Muscle layer of colon (tissue), 2 donors: ENCODE measurements at regions not wholly inside any gene's neighbourhood (a gene's known extent, or its start where the extent isn't known, plus 50 kb on each side); places are given as distances from the start of the nearest gene placed in this dataset.

Source experiments
- H3K27ac ChIP-seq: one replicate; pipeline ENCODE4 v1.7.0; 2013; ENCODE audit warnings: low read depth, mild to moderate bottlenecking, low read length, moderate library complexity
- H3K27me3 ChIP-seq, 2 donors: one replicate each; pipeline ENCODE4 v1.7.0; 2013; ENCODE audit warnings: low read length in 2 of 2, mild to moderate bottlenecking in 2 of 2; ENCODE audit not compliant: insufficient read depth in 2 of 2, control insufficient read depth in 1 of 2
- H3K36me3 ChIP-seq: one replicate; pipeline ENCODE4 v1.7.0; 2013; ENCODE audit warnings: mild to moderate bottlenecking, low read length; ENCODE audit not compliant: insufficient read depth
- H3K4me1 ChIP-seq: one replicate; pipeline ENCODE4 v1.7.0; 2013; ENCODE audit warnings: mild to moderate bottlenecking, low read length; ENCODE audit not compliant: insufficient read depth
- H3K4me3 ChIP-seq, 2 donors: one replicate each; pipeline ENCODE4 v1.7.0; 2013; ENCODE audit warnings: low read length in 2 of 2, low read depth in 1 of 2, mild to moderate bottlenecking in 1 of 2, moderate library complexity in 1 of 2
- H3K9ac ChIP-seq: one replicate; pipeline ENCODE4 v1.7.0; 2013; ENCODE audit warnings: low read length
- H3K9me3 ChIP-seq: one replicate; pipeline ENCODE4 v1.7.0; 2013; ENCODE audit warnings: mild to moderate bottlenecking, low read length
- donor health status: abdominal sarcoma.
- donor health status: Adenocarcinoma of cecum.

DNA sequence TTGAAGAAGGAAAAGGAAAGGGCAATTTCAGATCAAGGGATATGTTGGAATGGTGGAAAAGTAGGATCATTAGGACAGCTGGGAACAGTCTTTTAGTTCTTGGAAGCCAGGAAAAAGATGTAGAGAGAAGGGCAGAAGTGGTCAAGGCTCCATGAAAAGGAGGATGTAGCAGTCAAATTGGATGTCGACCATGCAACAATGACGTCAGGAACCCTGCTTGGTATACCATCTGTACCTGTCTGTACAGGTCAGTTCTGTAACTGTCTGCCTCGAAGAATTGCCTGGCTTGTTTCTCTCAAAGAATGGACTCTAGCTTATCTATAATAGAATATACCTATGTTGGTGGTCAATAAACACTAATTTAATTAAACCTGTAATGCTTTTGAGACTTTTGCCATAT lies 157.8 kb upstream of the SGO1 start:
- no peak overlapping the region for H3K4me3 ChIP-seq
- H3K9ac ChIP-seq: no peak overlapping the region
- no peaks in the 10 kb centered on the region for H3K36me3 ChIP-seq
- H3K27ac ChIP-seq: no peak overlapping the region
- no peaks in the 10 kb centered on the region for H3K27me3 ChIP-seq
- no peaks in the 10 kb centered on the region for H3K9me3 ChIP-seq
- H3K4me1 ChIP-seq: no peaks in the 10 kb centered on the region

DNA sequence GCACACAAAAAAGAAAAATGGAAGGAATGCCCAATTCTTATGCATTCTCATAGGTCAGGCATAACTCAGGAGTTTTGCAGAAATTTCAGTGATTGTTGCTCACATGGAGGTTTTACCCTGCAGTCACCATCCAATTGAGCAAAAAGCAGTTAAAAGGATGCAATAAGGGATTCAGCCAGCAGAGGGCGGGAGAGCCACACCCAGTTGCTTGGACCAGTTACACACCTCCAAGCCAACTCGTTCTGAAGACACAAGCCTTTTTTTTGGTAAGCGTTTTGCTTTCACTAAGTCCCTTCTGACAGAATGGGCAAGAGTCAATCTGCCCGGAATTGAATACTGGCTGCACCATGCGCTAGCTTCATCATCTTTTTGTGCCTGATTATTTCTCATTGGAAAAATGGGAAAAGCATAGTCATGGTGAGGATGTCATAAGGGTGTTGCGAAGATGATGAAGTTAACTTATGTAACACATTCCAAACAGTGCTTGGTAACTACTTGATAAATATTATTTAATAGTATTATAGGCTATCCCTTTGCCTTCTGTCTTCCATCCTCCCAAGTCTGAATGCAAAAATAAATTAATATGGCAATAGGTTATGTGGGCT lies 154.4 kb upstream of the SGO1 start:
- Histone ChIP-seq H3K27me3 (no peaks in the 10 kb centered on the region), H3K27ac (no peak overlapping the region), H3K9ac (no peak overlapping the region), H3K4me3 (no peak overlapping the region), H3K36me3 (no peaks in the 10 kb centered on the region), H3K9me3 (no peaks in the 10 kb centered on the region), H3K4me1 (no peaks in the 10 kb centered on the region)

DNA sequence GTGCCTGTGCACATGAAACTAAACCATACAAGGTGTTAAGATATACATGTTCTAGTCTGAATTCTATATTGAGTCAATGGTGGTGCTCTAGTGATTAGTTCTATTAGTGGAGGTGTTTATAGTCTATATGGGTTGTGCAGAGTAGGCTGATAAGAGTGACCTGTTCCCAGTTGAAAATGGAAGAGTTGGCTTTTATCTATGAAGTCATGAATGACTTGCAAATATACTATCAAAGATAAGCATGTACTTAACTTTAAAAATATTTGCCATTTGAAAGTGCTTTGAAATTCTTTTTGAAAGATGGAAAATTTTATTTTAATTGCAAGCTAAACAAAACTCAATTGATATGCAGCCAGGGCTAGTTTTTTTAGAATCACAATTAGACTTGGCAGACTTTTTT lies 150.6 kb upstream of the SGO1 start:
- H3K4me1 ChIP-seq: no peaks in the 10 kb centered on the region
- H3K27me3 ChIP-seq: no peaks in the 10 kb centered on the region
- no peak overlapping the region for H3K4me3 ChIP-seq
- H3K9me3 ChIP-seq: no peaks in the 10 kb centered on the region
- no peak overlapping the region for H3K27ac ChIP-seq
- H3K36me3 ChIP-seq: no peaks in the 10 kb centered on the region
- no peak overlapping the region for H3K9ac ChIP-seq

DNA sequence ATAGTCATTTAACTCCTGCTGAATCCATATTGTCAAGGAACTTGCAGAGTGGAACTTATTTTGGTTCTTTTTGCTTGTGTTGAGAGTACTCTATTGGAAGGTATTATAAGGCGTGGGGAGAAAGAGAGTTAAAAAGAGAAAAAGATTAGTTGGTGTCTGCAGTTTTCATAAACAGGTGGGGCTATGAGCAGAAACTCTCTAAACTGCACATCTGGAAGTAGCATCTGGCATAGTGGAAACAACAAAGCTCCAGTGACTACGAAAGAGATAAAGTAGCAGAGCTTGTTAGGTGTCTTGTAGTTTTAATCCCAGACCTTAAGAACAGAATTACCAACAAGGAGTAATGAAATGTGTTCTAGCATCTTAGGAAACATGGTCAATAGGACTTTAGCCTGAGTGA lies 148.8 kb upstream of the SGO1 start:
- no peaks in the 10 kb centered on the region for H3K36me3 ChIP-seq
- H3K9me3 ChIP-seq: no peaks in the 10 kb centered on the region
- H3K27me3 ChIP-seq: no peaks in the 10 kb centered on the region
- no peak overlapping the region for H3K4me3 ChIP-seq
- H3K27ac ChIP-seq: no peak overlapping the region
- H3K4me1 ChIP-seq: no peaks in the 10 kb centered on the region
- H3K9ac ChIP-seq: no peak overlapping the region

DNA sequence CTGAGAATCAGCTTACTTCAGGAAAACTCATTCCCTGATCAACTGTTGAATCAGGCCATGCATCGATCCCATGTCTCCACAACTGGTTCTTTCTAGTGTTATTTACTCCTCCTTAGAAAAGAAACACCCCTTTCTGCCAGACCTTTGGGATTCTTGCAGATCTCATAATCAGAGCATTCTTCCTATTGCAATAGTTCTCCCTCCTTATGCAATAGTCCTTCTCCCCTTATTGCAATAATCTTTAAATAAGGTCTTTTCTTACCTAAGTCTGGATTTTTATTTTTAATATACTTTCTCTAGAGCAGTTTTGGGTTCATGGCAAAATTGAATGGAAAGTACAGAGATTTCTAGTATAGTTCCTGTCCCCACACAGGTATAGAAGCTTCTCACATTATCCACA lies 141.9 kb upstream of the SGO1 start:
- Histone ChIP-seq H3K36me3 (no peaks in the 10 kb centered on the region), H3K27me3 (no peaks in the 10 kb centered on the region), H3K27ac (no peak overlapping the region), H3K9me3 (no peaks in the 10 kb centered on the region), H3K4me3 (no peak overlapping the region), H3K4me1 (no peaks in the 10 kb centered on the region), H3K9ac (no peak overlapping the region)

DNA sequence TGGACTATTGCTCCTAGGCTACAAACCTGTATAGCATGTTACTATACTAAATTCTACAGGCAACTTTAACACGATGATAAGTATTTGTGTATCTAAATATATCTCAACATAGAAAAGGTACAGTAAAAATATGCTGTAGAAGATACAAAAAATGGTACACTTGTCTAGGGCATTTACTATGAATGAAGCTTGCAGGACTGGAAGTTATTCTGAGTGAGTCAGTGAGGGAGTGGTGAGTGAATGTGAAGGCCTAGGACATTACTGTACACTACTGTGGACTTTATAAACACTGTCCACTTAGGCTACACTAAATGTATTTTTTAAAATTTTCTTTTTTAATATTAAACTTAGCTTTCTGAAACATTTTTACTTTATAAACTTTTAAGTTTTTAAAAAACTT lies 140.5 kb upstream of the SGO1 start:
- no peaks in the 10 kb centered on the region for H3K27me3 ChIP-seq
- no peak overlapping the region for H3K4me3 ChIP-seq
- no peak overlapping the region for H3K9ac ChIP-seq
- H3K27ac ChIP-seq: no peak overlapping the region
- no peaks in the 10 kb centered on the region for H3K36me3 ChIP-seq
- H3K9me3 ChIP-seq: no peaks in the 10 kb centered on the region
- H3K4me1 ChIP-seq: no peaks in the 10 kb centered on the region

DNA sequence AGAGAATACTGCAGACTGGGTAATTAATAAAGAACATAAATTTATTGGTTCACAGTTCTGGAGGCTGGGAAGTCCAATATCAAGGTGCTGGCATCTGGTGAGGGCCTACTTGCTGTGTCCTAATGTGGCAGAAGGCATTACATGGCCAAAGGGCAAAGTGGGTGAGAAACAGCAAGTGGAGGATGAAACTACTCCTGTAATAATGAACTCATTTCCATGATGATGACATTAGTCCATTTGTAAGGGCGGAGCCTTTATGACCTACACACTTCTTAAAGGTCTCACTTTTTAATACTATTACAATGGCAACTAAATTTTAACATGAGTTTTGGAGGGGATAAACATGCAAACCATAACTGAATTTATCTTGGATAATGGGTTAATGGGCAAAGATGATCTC lies 139.6 kb upstream of the SGO1 start:
- H3K36me3 ChIP-seq: no peaks in the 10 kb centered on the region
- no peak overlapping the region for H3K4me3 ChIP-seq
- H3K4me1 ChIP-seq: peaks cover 7% of the 10 kb centered on the region
- no peak overlapping the region for H3K9ac ChIP-seq
- H3K27ac ChIP-seq: no peak overlapping the region
- no peaks in the 10 kb centered on the region for H3K27me3 ChIP-seq
- H3K9me3 ChIP-seq: no peaks in the 10 kb centered on the region

DNA sequence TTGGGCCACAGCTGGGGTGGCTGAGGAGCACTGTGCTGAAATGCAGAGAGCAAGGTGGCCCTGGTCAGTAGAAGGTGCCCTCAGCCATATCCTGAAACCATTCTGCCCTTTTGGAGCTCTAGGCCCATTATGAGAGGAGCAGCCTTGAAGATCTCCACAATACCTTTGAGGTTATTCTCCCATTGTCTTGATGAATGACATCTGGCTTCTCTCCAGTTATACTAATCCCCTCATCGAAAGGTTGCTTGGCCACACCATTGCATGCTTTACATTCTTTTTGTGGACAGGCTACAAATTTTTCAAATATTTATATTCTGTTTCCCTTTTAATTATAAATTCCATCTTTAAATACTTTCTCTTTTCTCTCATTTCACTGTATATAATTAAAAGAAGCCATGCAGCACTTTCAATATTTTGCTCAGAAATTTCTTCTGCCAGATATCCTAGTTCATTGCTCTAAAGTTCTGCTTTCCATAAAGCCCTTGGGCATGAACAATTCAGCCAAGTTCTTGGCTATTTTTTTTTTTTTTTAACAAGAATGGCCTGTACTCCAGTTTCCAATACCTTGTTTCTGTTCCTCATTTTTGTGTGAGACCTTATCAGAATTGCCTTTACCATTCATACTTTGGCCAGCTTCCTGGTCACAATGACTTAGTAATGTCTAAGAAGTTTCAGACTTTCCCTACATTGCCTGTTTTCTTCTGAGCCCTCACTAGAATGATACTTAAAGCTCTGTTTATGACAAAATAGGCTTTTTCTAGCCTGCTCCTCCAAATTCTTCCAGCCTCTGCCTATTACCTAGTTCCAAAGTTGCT lies 138.9 kb upstream of the SGO1 start:
- Histone ChIP-seq H3K27me3 (no peaks in the 10 kb centered on the region), H3K9me3 (no peaks in the 10 kb centered on the region), H3K4me1 (peaks cover 14% of the 10 kb centered on the region), H3K9ac (no peak overlapping the region), H3K27ac (no peak overlapping the region), H3K36me3 (no peaks in the 10 kb centered on the region), H3K4me3 (no peak overlapping the region)

DNA sequence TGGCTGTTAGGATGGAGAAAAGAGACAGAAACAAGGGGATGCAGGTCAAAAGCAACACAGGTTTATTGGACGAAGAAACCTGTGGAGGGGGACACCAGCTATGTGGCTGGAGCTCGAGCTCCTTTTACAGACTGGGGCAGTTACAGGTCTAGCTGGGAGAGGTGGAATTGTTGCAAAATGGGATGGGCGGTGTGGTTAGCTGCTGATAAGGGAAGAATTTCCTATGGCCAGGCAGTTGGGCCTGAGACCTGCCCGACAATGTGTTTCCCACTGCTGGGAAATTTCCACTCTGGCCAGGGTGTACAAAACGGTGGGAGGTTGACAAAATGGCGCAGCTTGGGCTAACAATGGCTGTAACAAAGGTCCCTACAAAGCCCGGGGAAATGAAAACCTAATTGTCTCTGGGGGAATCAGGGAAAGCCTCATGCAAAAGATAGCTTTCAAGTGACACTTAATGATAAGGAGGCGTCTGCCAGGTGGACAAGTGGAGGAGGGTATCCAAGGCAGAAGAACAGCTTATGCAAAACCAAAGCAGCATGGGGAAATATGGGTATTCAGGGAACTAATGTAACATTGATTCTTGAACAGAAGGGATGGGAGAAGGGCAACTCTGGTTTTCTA lies 137.4 kb upstream of the SGO1 start:
- Histone ChIP-seq H3K4me3 (no peak overlapping the region), H3K27me3 (no peaks in the 10 kb centered on the region), H3K4me1 (peaks cover 18% of the 10 kb centered on the region), H3K36me3 (no peaks in the 10 kb centered on the region), H3K9ac (no peak overlapping the region), H3K27ac (no peak overlapping the region), H3K9me3 (no peaks in the 10 kb centered on the region)

DNA sequence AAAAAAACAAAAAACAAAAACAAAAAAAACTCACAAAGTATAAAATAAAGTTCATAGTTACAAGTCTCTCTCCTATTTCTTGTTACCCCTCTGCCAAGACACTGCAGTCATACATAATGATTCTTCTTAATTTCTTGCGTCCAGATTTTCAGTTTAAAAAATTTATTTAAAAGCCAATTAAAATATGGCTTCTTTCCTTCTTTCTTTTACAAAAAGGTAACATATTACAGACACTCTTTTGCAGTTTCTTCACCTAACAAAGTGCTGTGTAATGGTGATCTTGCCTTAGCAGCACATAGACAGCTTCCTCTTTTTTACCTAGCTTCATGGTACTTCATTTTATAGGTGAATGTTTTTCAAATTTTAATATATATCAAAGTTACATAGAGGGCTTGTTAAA lies 136.1 kb upstream of the SGO1 start:
- Histone ChIP-seq H3K4me3 (no peak overlapping the region), H3K27ac (no peak overlapping the region), H3K9ac (no peak overlapping the region), H3K36me3 (no peaks in the 10 kb centered on the region), H3K4me1 (peaks cover 27% of the 10 kb centered on the region), H3K27me3 (no peaks in the 10 kb centered on the region), H3K9me3 (no peaks in the 10 kb centered on the region)

DNA sequence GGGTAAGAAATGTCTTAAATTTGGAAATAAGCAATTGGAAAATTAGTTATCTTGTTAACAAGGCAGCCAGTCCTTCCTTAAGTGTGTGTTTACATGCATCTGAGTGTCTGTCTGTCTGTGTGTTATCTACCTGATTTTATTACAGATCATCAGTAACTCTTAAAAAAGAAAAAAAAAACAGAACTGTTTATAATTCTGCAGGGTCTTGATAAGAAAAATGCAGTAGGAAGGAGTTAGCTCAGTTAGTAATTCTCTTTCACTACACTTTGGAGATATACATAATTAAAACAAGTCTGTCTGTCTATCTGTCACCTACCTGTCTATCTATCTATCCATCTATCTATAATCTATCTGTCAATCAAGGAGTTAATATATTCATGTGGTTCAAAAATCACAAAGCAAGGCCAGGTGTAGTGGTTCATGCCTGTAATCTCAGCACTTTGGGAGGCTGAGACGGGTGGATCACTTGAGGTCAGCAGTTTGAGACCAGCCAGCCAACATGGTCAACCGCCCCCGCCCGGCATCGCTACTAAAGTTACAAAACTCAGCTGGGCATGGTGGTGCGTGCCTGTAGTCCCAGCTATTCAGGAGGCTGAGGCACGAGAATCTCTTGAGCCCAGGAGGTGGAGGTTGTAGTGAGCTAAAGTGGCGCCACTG lies 135.5 kb upstream of the SGO1 start:
- H3K27ac ChIP-seq: no peak overlapping the region
- H3K9me3 ChIP-seq: no peaks in the 10 kb centered on the region
- H3K27me3 ChIP-seq: no peaks in the 10 kb centered on the region
- no peaks in the 10 kb centered on the region for H3K36me3 ChIP-seq
- peaks cover 28% of the 10 kb centered on the region for H3K4me1 ChIP-seq
- H3K4me3 ChIP-seq: no peak overlapping the region
- H3K9ac ChIP-seq: no peak overlapping the region
